Endothelial cell of umbilical vein (primary cell): ENCODE measurements at regions not wholly inside any gene's neighbourhood (a gene's known extent, or its start where the extent isn't known, plus 50 kb on each side); places are given as distances from the start of the nearest gene placed in this dataset.

Source experiments
- BruUV-seq: library from RNA; stranded (reverse); fragments of 400-500 nt; replicated peaks from 2 replicates; lab custom pipeline; 2021; lab: Mats Ljungman, UMichigan
- CTCF ChIA-PET: fragments of 300-600, 350-600 bp; sonication (Branson Sonifier 250); formaldehyde crosslinking; loops from one replicate; lab custom pipeline; 2021; ENCODE audit warnings: antibody characterized with exemption, inconsistent platforms; lab: Charles Lee
- POLR2A ChIA-PET: fragments of 300-600, 350-600 bp; sonication (Branson Sonifier 250); formaldehyde crosslinking; loops from one replicate; lab custom pipeline; 2021; ENCODE audit warnings: antibody characterized with exemption, inconsistent platforms; lab: Charles Lee
- DNase-seq: peaks from one replicate; pipeline ENCODE4 v3.0.0-alpha.2; 2011; ENCODE audit warnings: low read depth, low spot score
- FAIRE-seq: peaks from 2 replicates; lab custom pipeline; 2011; peaks lifted over from hg19 to GRCh38; lab: Jason Lieb, UNC
- H2AFZ ChIP-seq: 2 replicates; pipeline ENCODE4 v1.6.0; 2012; ENCODE audit warnings: low read depth, low read length, control low read depth, inconsistent platforms
- H3K27ac ChIP-seq: 2 replicates; pipeline ENCODE4 v1.5.1; 2011; ENCODE audit warnings: low read depth, mild to moderate bottlenecking, control low read depth, low read length, moderate library complexity; ENCODE audit not compliant: insufficient read depth
- H3K27me3 ChIP-seq, 2 experiments: 2 replicates each; pipeline versions ENCODE4 v1.6.0 to v1.6.1; 2011; ENCODE audit warnings: low read length in 2 of 2, mixed read lengths in 1 of 2; ENCODE audit not compliant: control insufficient read depth in 2 of 2, insufficient read depth in 2 of 2
- H3K36me3 ChIP-seq, 2 experiments: 2 replicates in 1 of 2; 3 replicates in 1 of 2; pipeline ENCODE4 v1.5.1; 2011; ENCODE audit warnings: low read length in 2 of 2, mild to moderate bottlenecking in 1 of 2, moderate library complexity in 1 of 2; ENCODE audit not compliant: control insufficient read depth in 2 of 2, insufficient read depth in 2 of 2; ENCODE audit errors: extremely low read depth in 1 of 2
- H3K4me1 ChIP-seq: 3 replicates; pipeline ENCODE4 v1.5.1; 2011; ENCODE audit warnings: mild to moderate bottlenecking, low read length; ENCODE audit not compliant: control insufficient read depth, insufficient read depth; ENCODE audit errors: extremely low read depth
- H3K4me2 ChIP-seq: 2 replicates; pipeline ENCODE4 v1.6.1; 2011; ENCODE audit warnings: low read length, control low read depth, mixed read lengths; ENCODE audit not compliant: insufficient read depth
- H3K4me3 ChIP-seq, 3 experiments: fragments of 200-600 bp in 1 of 3; sonication (generic), shearing (Covaris generic) in 1 of 3; replicated peaks in 1 of 3; 2 replicates each; pipeline ENCODE4 v1.5.1; 2011 to 2016; ENCODE audit warnings: control low read depth in 3 of 3, low read length in 3 of 3, mild to moderate bottlenecking in 2 of 3, inconsistent platforms in 1 of 3, low read depth in 1 of 3, moderate library complexity in 1 of 3; ENCODE audit not compliant: insufficient read depth in 1 of 3
- H3K79me2 ChIP-seq: 2 replicates; pipeline ENCODE4 v1.6.0; 2012; ENCODE audit warnings: low read length, inconsistent platforms; ENCODE audit not compliant: control insufficient read depth, insufficient read depth
- H3K9ac ChIP-seq: replicated peaks from 2 replicates; pipeline ENCODE3; 2011; ENCODE audit warnings: low read length, control low read depth; ENCODE audit not compliant: insufficient read depth; ENCODE audit errors: extremely low read depth
- H3K9me1 ChIP-seq: replicated peaks from 3 replicates; pipeline ENCODE4 v1.6.0; 2011; ENCODE audit warnings: mild to moderate bottlenecking, low read length; ENCODE audit not compliant: control insufficient read depth, insufficient read depth; ENCODE audit errors: extremely low read depth
- H3K9me3 ChIP-seq: replicated peaks from 2 replicates; pipeline ENCODE4 v1.5.1; 2012; ENCODE audit warnings: low read length, inconsistent platforms; ENCODE audit not compliant: control insufficient read depth, insufficient read depth
- H4K20me1 ChIP-seq: replicated peaks from 2 replicates; pipeline ENCODE3; 2011; ENCODE audit warnings: mild to moderate bottlenecking, low read length; ENCODE audit not compliant: control insufficient read depth, insufficient read depth; ENCODE audit errors: extremely low read depth
- EZH2 ChIP-seq: IDR thresholded peaks from 2 replicates; pipeline ENCODE4 v1.6.1; 2012; ENCODE audit warnings: borderline replicate concordance, low read depth, mild to moderate bottlenecking, moderate library complexity, low read length, inconsistent platforms; ENCODE audit not compliant: severe bottlenecking
- FOS ChIP-seq: IDR thresholded peaks from 2 replicates; pipeline ENCODE4 v1.6.1; 2011; ENCODE audit warnings: mild to moderate bottlenecking, low read length, moderate library complexity, borderline replicate concordance; ENCODE audit not compliant: insufficient read depth
- GATA2 ChIP-seq: IDR thresholded peaks from 2 replicates; pipeline ENCODE4 v1.7.0; 2011; ENCODE audit warnings: low read depth, mild to moderate bottlenecking, moderate library complexity, mixed read lengths, low read length; ENCODE audit not compliant: insufficient read length, insufficient read depth
- JUN ChIP-seq: IDR thresholded peaks from 2 replicates; pipeline ENCODE4 v1.6.1; 2011; ENCODE audit warnings: borderline replicate concordance, low read depth; ENCODE audit not compliant: insufficient read length, insufficient read depth
- MAX ChIP-seq: IDR thresholded peaks from 2 replicates; pipeline ENCODE4 v1.6.1; 2011; ENCODE audit not compliant: insufficient read depth, insufficient read length
- MYC ChIP-seq: IDR thresholded peaks from one replicate; pipeline ENCODE4 v1.6.1; 2011; ENCODE audit warnings: mild to moderate bottlenecking, low read depth, low read length
- POLR2A ChIP-seq: IDR thresholded peaks from 2 replicates; pipeline ENCODE4 v1.6.1; 2012; ENCODE audit warnings: low read depth, mild to moderate bottlenecking, control low read depth, low read length
- POLR2AphosphoS5 ChIP-seq: IDR thresholded peaks from 2 replicates; pipeline ENCODE4 v1.6.1; 2012; ENCODE audit warnings: low read depth, mild to moderate bottlenecking, control low read depth, low read length, moderate library complexity; ENCODE audit not compliant: insufficient read depth
- dilution Hi-C: fragments of 300-500 bp; cut with MboI; formaldehyde crosslinking; loops from one replicate; pipeline ENCODE4 v1.15.0; 2019; ENCODE audit warnings: low sequenced_read_pairs; ENCODE audit not compliant: extremely low pct_ligation_motif_present
- intact Hi-C: fragments of 100-400 bp; cut with micrococcal nuclease; formaldehyde crosslinking; loops from one replicate; pipeline ENCODE4 v1.10.0; 2022
- TF ChIP-seq, protein P1 (sequence below), 2 donors: IDR thresholded peaks; 1 replicate in 1 of 2; 2 replicates in 1 of 2; pipeline ENCODE4 v1.5.1; 2011; ENCODE audit warnings: low read length in 2 of 2, mild to moderate bottlenecking in 2 of 2, moderate library complexity in 2 of 2, control low read depth in 1 of 2, inconsistent platforms in 1 of 2, low read depth in 1 of 2; ENCODE audit not compliant: insufficient read depth in 1 of 2; ENCODE audit errors: extremely low read depth in 1 of 2

GRCh38 chr13:48859272-48860105 is 116.2 kb upstream of the FNDC3A start:
- dilution Hi-C loops = no loop called here
- CTCF ChIA-PET = interaction anchor here (1.2 kb wide), 1 partner anchor 20 kb away, joined by 3 read pairs; no protein-coding TSS in a partner anchor
- Histone ChIP-seq H3K4me1 (no peaks in the 10 kb centered on the region), H3K27ac (no peak overlapping the region), H3K9me1 (no peaks in the 10 kb centered on the region), H3K27me3 (no peaks in the 10 kb centered on the region), H3K79me2 (no peaks in the 10 kb centered on the region), H2AFZ (no peak overlapping the region), H3K4me3 (no peak overlapping the region), H3K9me3 (no peaks in the 10 kb centered on the region), H3K36me3 (no peaks in the 10 kb centered on the region), H3K9ac (no peak overlapping the region), H4K20me1 (no peaks in the 10 kb centered on the region), H3K4me2 (no peak overlapping the region)
- no peak for DNase-seq
- FAIRE-seq = no peak
- intact Hi-C loops = no loop called here
- POLR2A ChIA-PET = no interaction called here
- no TSS peak for BruUV-seq
- TF ChIP-seq MYC = no peak

GRCh38 chr13:48860364-48860763 is 115.3 kb upstream of the FNDC3A start:
- Histone ChIP-seq H3K9ac (no peak overlapping the region), H3K36me3 (no peaks in the 10 kb centered on the region), H4K20me1 (no peaks in the 10 kb centered on the region), H3K9me1 (no peaks in the 10 kb centered on the region), H3K4me3 (no peak overlapping the region), H3K27me3 (no peaks in the 10 kb centered on the region), H3K79me2 (no peaks in the 10 kb centered on the region), H3K4me1 (no peaks in the 10 kb centered on the region), H2AFZ (no peak overlapping the region), H3K27ac (no peak overlapping the region), H3K4me2 (no peak overlapping the region), H3K9me3 (no peaks in the 10 kb centered on the region)
- intact Hi-C loops = no loop called here
- dilution Hi-C loops = no loop called here
- BruUV-seq = no TSS peak
- TF ChIP-seq FOS (no peak), POLR2A (no peak), GATA2 (no peak), MYC (no peak), EZH2 (no peak), JUN (no peak), POLR2AphosphoS5 (no peak), MAX (no peak)
- TF ChIP-seq, protein P1, sequence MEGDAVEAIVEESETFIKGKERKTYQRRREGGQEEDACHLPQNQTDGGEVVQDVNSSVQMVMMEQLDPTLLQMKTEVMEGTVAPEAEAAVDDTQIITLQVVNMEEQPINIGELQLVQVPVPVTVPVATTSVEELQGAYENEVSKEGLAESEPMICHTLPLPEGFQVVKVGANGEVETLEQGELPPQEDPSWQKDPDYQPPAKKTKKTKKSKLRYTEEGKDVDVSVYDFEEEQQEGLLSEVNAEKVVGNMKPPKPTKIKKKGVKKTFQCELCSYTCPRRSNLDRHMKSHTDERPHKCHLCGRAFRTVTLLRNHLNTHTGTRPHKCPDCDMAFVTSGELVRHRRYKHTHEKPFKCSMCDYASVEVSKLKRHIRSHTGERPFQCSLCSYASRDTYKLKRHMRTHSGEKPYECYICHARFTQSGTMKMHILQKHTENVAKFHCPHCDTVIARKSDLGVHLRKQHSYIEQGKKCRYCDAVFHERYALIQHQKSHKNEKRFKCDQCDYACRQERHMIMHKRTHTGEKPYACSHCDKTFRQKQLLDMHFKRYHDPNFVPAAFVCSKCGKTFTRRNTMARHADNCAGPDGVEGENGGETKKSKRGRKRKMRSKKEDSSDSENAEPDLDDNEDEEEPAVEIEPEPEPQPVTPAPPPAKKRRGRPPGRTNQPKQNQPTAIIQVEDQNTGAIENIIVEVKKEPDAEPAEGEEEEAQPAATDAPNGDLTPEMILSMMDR (IDR thresholded peaks at IDR 0.05; ENCODE audit: extremely low read depth in 1 of 2, insufficient read depth in 1 of 2, low read depth in 1 of 2, low read length in 2 of 2) = no peak
- POLR2A ChIA-PET = no interaction called here
- no peak for DNase-seq
- CTCF ChIA-PET = interaction anchor here (1.0 kb wide), 1 partner anchor 14 kb away, joined by 3 read pairs; no protein-coding TSS in a partner anchor
- FAIRE-seq = no peak
